ENCODE measurements at regions not wholly inside any gene's neighbourhood (a gene's known extent, or its start where the extent isn't known, plus 50 kb on each side); places are given as distances from the start of the nearest gene placed in this dataset.

DNA sequence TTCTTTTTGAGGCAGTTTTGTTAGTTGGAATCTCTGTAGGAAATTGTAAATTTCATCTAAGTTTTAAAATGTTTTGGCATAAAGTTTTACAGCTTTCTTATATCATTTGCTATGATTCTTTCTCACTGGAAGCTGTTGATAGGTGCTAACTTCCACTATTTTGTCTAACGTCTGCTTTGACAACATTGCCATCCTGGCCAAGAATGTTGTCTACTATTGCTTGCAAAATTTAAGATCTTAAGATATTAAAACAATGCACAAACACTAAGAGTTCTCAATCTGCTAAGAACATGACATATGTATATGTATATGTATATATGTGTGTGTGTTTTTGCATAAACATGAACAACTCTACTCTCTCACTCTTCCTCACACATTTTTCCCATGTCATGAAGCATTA lies 64.1 kb upstream of the MDGA2 start:
- H3K36me3 ChIP-seq (ENCODE audit: control insufficient read depth in 2 of 2, insufficient read depth in 1 of 2, low read length in 2 of 2): no peaks in the 10 kb centered on the region
- H3K4me1 ChIP-seq (ENCODE audit: control insufficient read depth, insufficient read depth, low read length): no peaks in the 10 kb centered on the region
- ChIA-PET POLR2A (no interaction called here), CTCF (interaction anchor here (0.6 kb wide), 1 partner anchor 56 kb away, joined by 4 read pairs; no protein-coding TSS in a partner anchor)
- TF ChIP-seq MZF1 (tag by site-specific recombination; IDR thresholded peaks at IDR 0.05; ENCODE audit: borderline replicate concordance): no peak
- H3K27ac ChIP-seq (ENCODE audit: extremely low read depth, low read depth, low read length): no peak overlapping the region
- H3K4me3 ChIP-seq (ENCODE audit: low read depth, low read length): no peak overlapping the region
- H3K9me3 ChIP-seq (ENCODE audit: control insufficient read depth, insufficient read depth, low read depth, low read length): no peaks in the 10 kb centered on the region

DNA sequence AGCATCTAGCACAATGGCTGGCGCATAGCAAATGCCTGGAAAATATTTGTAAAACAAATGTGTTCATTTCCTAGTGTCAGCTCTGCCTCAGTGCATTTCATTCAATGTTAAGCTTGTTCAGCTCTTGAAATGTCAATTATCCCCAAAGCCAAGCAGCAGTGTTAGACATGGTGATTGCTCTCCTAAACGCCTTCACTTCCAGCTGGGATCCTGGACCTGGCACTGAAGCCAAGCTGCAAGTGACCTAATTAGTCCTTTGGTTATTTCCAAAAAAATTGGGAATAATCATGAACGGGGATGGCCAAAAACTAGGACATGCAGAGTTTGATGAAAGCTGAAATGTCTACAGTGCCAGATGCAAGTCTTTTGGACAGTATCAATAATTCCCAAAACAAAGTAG lies 54.9 kb upstream of the MDGA2 start:
- H3K9me3 ChIP-seq (ENCODE audit: control insufficient read depth, insufficient read depth, low read depth, low read length): no peaks in the 10 kb centered on the region
- no peak overlapping the region for H3K27ac ChIP-seq (ENCODE audit: extremely low read depth, low read depth, low read length)
- POLR2A ChIA-PET: no interaction called here
- no peak for TF ChIP-seq ZNF768 (tag by site-specific recombination; IDR thresholded peaks at IDR 0.05)
- no peak for TF ChIP-seq ZNF843 (tag by site-specific recombination; IDR thresholded peaks at IDR 0.05)
- no peak for TF ChIP-seq MEIS1 (CRISPR knock-in tag; IDR thresholded peaks at IDR 0.05; ENCODE audit: borderline replicate concordance)
- no peaks in the 10 kb centered on the region for H3K36me3 ChIP-seq (ENCODE audit: control insufficient read depth in 2 of 2, insufficient read depth in 1 of 2, low read length in 2 of 2)
- no peaks in the 10 kb centered on the region for H3K4me1 ChIP-seq (ENCODE audit: control insufficient read depth, insufficient read depth, low read length)
- no peak overlapping the region for H3K4me3 ChIP-seq (ENCODE audit: low read depth, low read length)
- CTCF ChIA-PET: interaction anchor here (0.6 kb wide), 1 partner anchor 880 kb away, joined by 3 read pairs; no protein-coding TSS in a partner anchor
